ENCODE measurements at regions not wholly inside any gene's neighbourhood (a gene's known extent, or its start where the extent isn't known, plus 50 kb on each side); places are given as distances from the start of the nearest gene placed in this dataset.

- TF ChIP-seq CTCF (IDR thresholded peaks at IDR 0.05; ENCODE audit: borderline replicate concordance, extremely low read depth, low read length, poor library complexity, severe bottlenecking): no peak
- no peak for TF ChIP-seq EZH2 (IDR thresholded peaks at IDR 0.05; ENCODE audit: borderline replicate concordance, low read depth, low read length, severe bottlenecking)
Observed at GRCh38 chr21:19683492-19683891, 1279.9 kb upstream of the TMPRSS15 start.

All from DND-41 (cell line).